ENCODE measurements at regions not wholly inside any gene's neighbourhood (a gene's known extent, or its start where the extent isn't known, plus 50 kb on each side); places are given as distances from the start of the nearest gene placed in this dataset.

DNA sequence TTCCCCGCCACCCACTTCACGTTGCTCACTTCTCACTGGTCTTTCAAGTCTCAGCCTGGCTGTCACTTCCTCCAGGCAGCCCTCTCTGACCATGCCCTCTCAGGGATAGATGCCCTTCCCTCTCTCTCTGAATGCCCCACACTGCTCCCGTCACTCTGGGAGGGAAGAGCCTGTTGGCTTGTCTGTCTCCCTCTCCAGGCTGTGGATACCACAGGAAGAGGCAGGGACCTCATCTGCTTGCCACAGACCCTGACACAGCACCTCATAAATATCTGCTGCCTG lies 93.1 kb downstream of the OAT start:
- ChIA-PET POLR2A (no interaction called here), CTCF (no interaction called here)
- DNase-seq (ENCODE audit: extremely low spot score), result no peak
- TF ChIP-seq, protein P1, sequence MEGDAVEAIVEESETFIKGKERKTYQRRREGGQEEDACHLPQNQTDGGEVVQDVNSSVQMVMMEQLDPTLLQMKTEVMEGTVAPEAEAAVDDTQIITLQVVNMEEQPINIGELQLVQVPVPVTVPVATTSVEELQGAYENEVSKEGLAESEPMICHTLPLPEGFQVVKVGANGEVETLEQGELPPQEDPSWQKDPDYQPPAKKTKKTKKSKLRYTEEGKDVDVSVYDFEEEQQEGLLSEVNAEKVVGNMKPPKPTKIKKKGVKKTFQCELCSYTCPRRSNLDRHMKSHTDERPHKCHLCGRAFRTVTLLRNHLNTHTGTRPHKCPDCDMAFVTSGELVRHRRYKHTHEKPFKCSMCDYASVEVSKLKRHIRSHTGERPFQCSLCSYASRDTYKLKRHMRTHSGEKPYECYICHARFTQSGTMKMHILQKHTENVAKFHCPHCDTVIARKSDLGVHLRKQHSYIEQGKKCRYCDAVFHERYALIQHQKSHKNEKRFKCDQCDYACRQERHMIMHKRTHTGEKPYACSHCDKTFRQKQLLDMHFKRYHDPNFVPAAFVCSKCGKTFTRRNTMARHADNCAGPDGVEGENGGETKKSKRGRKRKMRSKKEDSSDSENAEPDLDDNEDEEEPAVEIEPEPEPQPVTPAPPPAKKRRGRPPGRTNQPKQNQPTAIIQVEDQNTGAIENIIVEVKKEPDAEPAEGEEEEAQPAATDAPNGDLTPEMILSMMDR (IDR thresholded peaks at IDR 0.05; ENCODE audit: control extremely low read depth, extremely low read depth, low read depth, missing control alignments), result no peak

DNA sequence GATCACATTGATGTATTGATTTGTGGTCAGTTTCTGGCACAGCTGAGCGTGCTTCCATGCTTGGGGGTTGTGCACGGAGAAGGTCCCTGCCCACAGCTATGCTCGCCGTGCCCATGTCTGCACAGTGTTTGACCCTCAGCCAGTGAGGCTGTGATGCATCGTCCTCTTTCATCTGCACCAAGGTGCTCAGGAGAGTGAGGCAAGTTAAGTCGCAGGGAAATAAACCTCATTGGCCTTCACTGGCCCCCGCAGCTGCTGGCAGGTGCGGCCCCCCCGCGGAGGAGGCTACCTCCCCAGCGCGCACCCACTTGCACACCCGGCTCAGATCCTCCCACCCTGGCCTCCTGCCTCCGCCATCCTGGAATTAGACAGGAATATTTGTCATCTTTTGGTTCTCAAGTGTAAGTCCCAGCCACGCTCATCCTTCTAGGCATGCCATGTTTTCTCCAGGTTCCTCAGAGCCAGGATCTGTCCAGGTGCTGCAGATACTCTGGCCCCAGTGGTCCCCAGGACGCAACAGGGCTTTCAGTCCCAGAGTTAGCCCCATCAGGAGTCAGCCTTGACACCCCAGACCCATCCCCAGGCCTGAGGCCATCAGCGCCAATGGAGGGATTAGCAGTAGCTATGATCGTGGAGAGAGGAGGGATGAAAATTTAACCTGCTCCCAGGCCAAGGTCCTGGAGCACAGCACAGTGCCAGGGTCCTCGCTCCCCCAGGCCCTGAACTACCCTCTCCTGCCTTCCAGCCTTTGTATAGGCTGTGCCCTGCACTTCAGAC lies 93.7 kb downstream of the OAT start:
- no peak for DNase-seq (ENCODE audit: extremely low spot score)
- ChIA-PET POLR2A (no interaction called here), CTCF (no interaction called here)
- TF ChIP-seq, protein P1 (IDR thresholded peaks at IDR 0.05; ENCODE audit: control extremely low read depth, extremely low read depth, low read depth, missing control alignments), result no peak

DNA sequence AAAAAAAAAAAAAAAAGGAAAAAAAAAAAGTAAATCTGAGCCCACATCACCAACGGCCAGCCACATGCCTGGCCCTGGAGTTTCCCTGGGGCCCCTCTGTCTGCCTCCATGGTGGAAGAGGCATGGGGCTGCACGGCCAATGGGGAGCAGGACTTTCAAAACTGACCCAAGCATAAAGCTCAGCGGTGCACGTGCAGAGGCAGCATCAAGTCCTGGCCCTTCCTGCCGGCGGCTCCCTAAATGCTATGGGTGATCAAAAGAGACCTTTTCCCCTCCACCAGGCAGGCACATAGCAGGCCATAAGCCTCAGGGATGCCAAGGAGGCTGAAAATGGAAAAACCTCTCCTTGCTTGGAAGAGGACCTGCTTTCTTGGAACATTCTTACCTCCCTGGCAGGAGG lies 94.3 kb downstream of the OAT start:
- TF ChIP-seq, protein P1 (IDR thresholded peaks at IDR 0.05; ENCODE audit: control extremely low read depth, extremely low read depth, low read depth, missing control alignments), result no peak
- CTCF ChIA-PET, result no interaction called here
- no peak for DNase-seq (ENCODE audit: extremely low spot score)
- POLR2A ChIA-PET, result no interaction called here

DNA sequence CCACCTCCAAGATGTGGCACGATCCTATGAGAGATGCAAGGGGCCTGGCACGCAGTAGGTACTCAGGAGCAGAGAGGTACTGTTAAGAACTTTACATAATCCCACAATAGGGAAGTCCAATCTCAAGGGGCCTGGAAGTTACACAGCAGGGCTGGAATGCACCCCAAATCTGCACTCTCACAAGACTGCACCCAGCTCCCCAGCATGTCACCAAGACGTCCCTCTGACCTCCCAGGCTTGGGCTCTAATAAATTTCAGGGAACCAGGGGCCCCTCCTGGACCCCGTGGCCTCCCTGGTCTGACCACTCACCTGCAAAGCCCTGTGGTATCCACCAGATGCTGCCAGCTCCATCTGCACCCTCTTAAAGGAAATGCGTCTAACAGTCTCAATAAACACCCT lies 94.9 kb downstream of the OAT start:
- TF ChIP-seq, protein P1 (IDR thresholded peaks at IDR 0.05; ENCODE audit: control extremely low read depth, extremely low read depth, low read depth, missing control alignments), result no peak
- DNase-seq (ENCODE audit: extremely low spot score), result no peak
- ChIA-PET CTCF (no interaction called here), POLR2A (no interaction called here)

- DNase-seq (ENCODE audit: extremely low spot score), result no peak
- CTCF ChIA-PET, result no interaction called here
- TF ChIP-seq, protein P1 (IDR thresholded peaks at IDR 0.05; ENCODE audit: control extremely low read depth, extremely low read depth, low read depth, missing control alignments), result no peak
- POLR2A ChIA-PET, result no interaction called here
Observed at GRCh38 chr10:124323111-124323725, 95.5 kb downstream of the OAT start.

GRCh38 chr10:124322191-124322980 lies 96.3 kb downstream of the OAT start:
- ChIA-PET CTCF (no interaction called here), POLR2A (no interaction called here)
- DNase-seq (ENCODE audit: extremely low spot score), result no peak
- TF ChIP-seq, protein P1 (IDR thresholded peaks at IDR 0.05; ENCODE audit: control extremely low read depth, extremely low read depth, low read depth, missing control alignments), result no peak

Measured in GM10248 (cell line).